H9 (cell line): ENCODE measurements at regions not wholly inside any gene's neighbourhood (a gene's known extent, or its start where the extent isn't known, plus 50 kb on each side); places are given as distances from the start of the nearest gene placed in this dataset.
A peak's percentile ranks its signal among the peaks of the same experiment; 100 is the strongest.

Experiments
- DNase-seq: peaks from one replicate; pipeline ENCODE4 v3.0.0-alpha.2; 2017
- H2AFZ ChIP-seq: one replicate; pipeline ENCODE4 v1.6.1; 2013; ENCODE audit warnings: mild to moderate bottlenecking, low read length, control low read depth, moderate library complexity
- H2AK5ac ChIP-seq: 2 replicates; pipeline ENCODE4 v1.6.1; 2013; ENCODE audit warnings: low read length, control low read depth, mixed read lengths; ENCODE audit not compliant: insufficient read length
- H2BK120ac ChIP-seq: one replicate; pipeline ENCODE4 v1.6.1; 2013; ENCODE audit warnings: low read depth, mild to moderate bottlenecking, low read length, control low read depth, inconsistent platforms; ENCODE audit not compliant: poor library complexity, severe bottlenecking
- H2BK12ac ChIP-seq: 2 replicates; pipeline ENCODE4 v1.6.1; 2013; ENCODE audit warnings: low read length, control low read depth, mixed read lengths, low read depth; ENCODE audit not compliant: insufficient read length
- H2BK15ac ChIP-seq: 2 replicates; pipeline ENCODE4 v1.6.1; 2013; ENCODE audit warnings: low read depth, low read length, control low read depth
- H2BK20ac ChIP-seq: one replicate; pipeline ENCODE4 v1.6.1; 2013; ENCODE audit warnings: low read depth, mild to moderate bottlenecking, low read length, control low read depth, inconsistent platforms; ENCODE audit not compliant: poor library complexity, severe bottlenecking
- H2BK5ac ChIP-seq: 2 replicates; pipeline ENCODE4 v1.6.1; 2013; ENCODE audit warnings: low read length, control low read depth, mixed read lengths; ENCODE audit not compliant: insufficient read length
- H3K14ac ChIP-seq: 2 replicates; pipeline ENCODE4 v1.6.1; 2013; ENCODE audit warnings: low read length, control low read depth; ENCODE audit not compliant: insufficient read depth
- H3K18ac ChIP-seq: 2 replicates; pipeline ENCODE4 v1.6.1; 2013; ENCODE audit warnings: low read depth, mild to moderate bottlenecking, mixed read lengths, low read length, control low read depth; ENCODE audit not compliant: insufficient read length
- H3K23ac ChIP-seq: 2 replicates; pipeline ENCODE4 v1.6.1; 2013; ENCODE audit warnings: low read length, control low read depth, mixed read lengths, low read depth; ENCODE audit not compliant: insufficient read length
- H3K23me2 ChIP-seq: 2 replicates; pipeline ENCODE4 v1.6.1; 2013; ENCODE audit warnings: low read depth, mild to moderate bottlenecking, mixed read lengths, low read length, control low read depth; ENCODE audit not compliant: insufficient read length, poor library complexity, severe bottlenecking
- H3K27ac ChIP-seq: 2 replicates; pipeline ENCODE4 v1.5.1; 2013; ENCODE audit warnings: low read length, control low read depth, mixed read lengths, low read depth; ENCODE audit not compliant: insufficient read length
- H3K27me3 ChIP-seq: 2 replicates; pipeline ENCODE4 v1.6.1; 2013; ENCODE audit warnings: low read length, control low read depth, inconsistent platforms; ENCODE audit not compliant: insufficient read depth
- H3K4ac ChIP-seq: 2 replicates; pipeline ENCODE4 v1.6.1; 2013; ENCODE audit warnings: low read depth, mild to moderate bottlenecking, control low read depth, inconsistent platforms, low read length, moderate library complexity
- H3K4me1 ChIP-seq: 2 replicates; pipeline ENCODE4 v1.6.1; 2013; ENCODE audit warnings: low read length, control low read depth, inconsistent platforms; ENCODE audit not compliant: insufficient read depth
- H3K4me2 ChIP-seq: 2 replicates; pipeline ENCODE4 v1.6.1; 2013; ENCODE audit warnings: low read length, control low read depth, mixed read lengths; ENCODE audit not compliant: insufficient read length, insufficient read depth
- H3K56ac ChIP-seq: 2 replicates; pipeline ENCODE4 v1.6.1; 2013; ENCODE audit warnings: low read depth, mild to moderate bottlenecking, mixed read lengths, low read length, control low read depth; ENCODE audit not compliant: insufficient read length
- H3K79me1 ChIP-seq: 2 replicates; pipeline ENCODE4 v1.6.1; 2013; ENCODE audit warnings: low read depth, mild to moderate bottlenecking, moderate library complexity, low read length, control low read depth, inconsistent platforms; ENCODE audit not compliant: insufficient read depth, poor library complexity, severe bottlenecking
- H3K79me2 ChIP-seq: 2 replicates; pipeline ENCODE4 v1.6.1; 2013; ENCODE audit warnings: low read length, control low read depth, inconsistent platforms; ENCODE audit not compliant: insufficient read depth
- H3K9ac ChIP-seq: 2 replicates; pipeline ENCODE4 v1.6.1; 2013; ENCODE audit warnings: low read length, control low read depth, mixed read lengths; ENCODE audit not compliant: insufficient read length; ENCODE audit errors: extremely low read depth
- H3K9me3 ChIP-seq: one replicate; pipeline ENCODE4 v1.6.1; 2013; ENCODE audit warnings: low read depth, low read length, inconsistent platforms; ENCODE audit not compliant: control insufficient read depth
- H3T11ph ChIP-seq: one replicate; pipeline ENCODE4 v1.6.1; 2013; ENCODE audit warnings: mild to moderate bottlenecking, low read length, control low read depth, inconsistent platforms
- H4K20me1 ChIP-seq: one replicate; pipeline ENCODE4 v1.6.1; 2013; ENCODE audit not compliant: control insufficient read depth, insufficient read length, insufficient read depth
- H4K5ac ChIP-seq: 2 replicates; pipeline ENCODE4 v1.6.1; 2013; ENCODE audit warnings: low read depth, mild to moderate bottlenecking, mixed read lengths, low read length, control low read depth; ENCODE audit not compliant: insufficient read length
- H4K8ac ChIP-seq: replicated peaks from 2 replicates; pipeline ENCODE4 v1.6.1; 2013; ENCODE audit warnings: low read length, control low read depth, mixed read lengths, low read depth; ENCODE audit not compliant: insufficient read length
- H4K91ac ChIP-seq: 2 replicates; pipeline ENCODE4 v1.6.1; 2013; ENCODE audit warnings: low read depth, mild to moderate bottlenecking, moderate library complexity, mixed read lengths, low read length, control low read depth; ENCODE audit not compliant: insufficient read length
- H3K27ac Mint-ChIP-seq, 3 experiments: 2 replicates in 2 of 3; 3 replicates in 1 of 3; pipeline ENCODE4 v1.8.0; 2020 to 2021; ENCODE audit warnings: mixed read lengths in 3 of 3, mild to moderate bottlenecking in 1 of 3, moderate library complexity in 1 of 3
- H3K27me3 Mint-ChIP-seq: 2 replicates; pipeline ENCODE4 v1.8.0; 2021; ENCODE audit warnings: low read depth, mild to moderate bottlenecking, moderate library complexity, mixed read lengths
- H3K36me3 Mint-ChIP-seq, 3 experiments: 2 replicates in 2 of 3; 3 replicates in 1 of 3; pipeline ENCODE4 v1.8.0; 2020 to 2021; ENCODE audit warnings: low read depth in 3 of 3, mixed read lengths in 3 of 3; ENCODE audit not compliant: insufficient read depth in 1 of 3
- H3K4me1 Mint-ChIP-seq, 2 experiments: 2 replicates each; pipeline ENCODE4 v1.8.0; 2020; ENCODE audit warnings: mixed read lengths in 2 of 2
- H3K4me3 Mint-ChIP-seq, 2 experiments: 2 replicates in 1 of 2; 3 replicates in 1 of 2; pipeline ENCODE4 v1.8.0; 2020 to 2021; ENCODE audit warnings: mild to moderate bottlenecking in 2 of 2, mixed read lengths in 2 of 2, moderate library complexity in 1 of 2
- H3K9me3 Mint-ChIP-seq, 2 experiments: 2 replicates in 1 of 2; 3 replicates in 1 of 2; pipeline ENCODE4 v1.8.0; 2020; ENCODE audit warnings: mild to moderate bottlenecking in 2 of 2, mixed read lengths in 2 of 2, moderate library complexity in 1 of 2
- CTCF ChIP-seq: fragments of 200-600 bp; sonication (generic); conservative IDR thresholded peaks from 3 replicates; pipeline ENCODE4 v1.8.0; 2021; ENCODE audit warnings: antibody characterized with exemption, mild to moderate bottlenecking
- WGBS: extraction: QIAGEN DNeasy Blood & Tissue Kit; methylation state at CpG from one replicate; pipeline ENCODE4 v1.1.7; 2013; ENCODE audit warnings: missing lambda C conversion rate, low lambda C conversion rate, mixed read lengths; ENCODE audit not compliant: insufficient read length; ENCODE audit errors: extremely low coverage; 5-methylcytosine and 5-hydroxymethylcytosine counted together

GRCh38 chr4:128758314-128758922 lies 51.1 kb upstream of the JADE1 start:
- WGBS = no CpG with 5 or more reads among the region's 2 CpGs
- H4K91ac ChIP-seq = no peak overlapping the region
- H3T11ph ChIP-seq = no peak overlapping the region
- no peak overlapping the region for H3K27ac ChIP-seq
- no peak overlapping the region for H3K14ac ChIP-seq
- H3K9me3 Mint-ChIP-seq = no peaks in the 10 kb centered on the region
- H2BK5ac ChIP-seq = no peak overlapping the region
- H3K27ac Mint-ChIP-seq = peak overlapping the region in 2 of 3 experiments; percentile 8 to 32; a peak in 4 of 7 replicates
- no peak overlapping the region for H3K56ac ChIP-seq
- peak overlapping the region; percentile 73 for H2AFZ ChIP-seq
- no peak overlapping the region for H3K4ac ChIP-seq
- no peak overlapping the region for H3K18ac ChIP-seq
- no peaks in the 10 kb centered on the region for H3K23me2 ChIP-seq
- H3K79me1 ChIP-seq = no peaks in the 10 kb centered on the region
- H3K4me3 Mint-ChIP-seq = peak overlapping the region in 1 of 2 experiments; percentile 0; a peak in 1 of 5 replicates
- no peaks in the 10 kb centered on the region for H3K27me3 ChIP-seq
- H3K27me3 Mint-ChIP-seq = no peaks in the 10 kb centered on the region
- peaks cover 17 to 18% of the 10 kb centered on the region in 2 experiments for H3K4me1 Mint-ChIP-seq
- peaks cover 4% of the 10 kb centered on the region; the same call in 1 of the 2 replicates for H3K4me1 ChIP-seq
- no peak overlapping the region for H3K23ac ChIP-seq
- no peak overlapping the region for H2BK120ac ChIP-seq
- no peaks in the 10 kb centered on the region for H3K79me2 ChIP-seq
- no peak overlapping the region for H4K5ac ChIP-seq
- H3K4me2 ChIP-seq = no peak overlapping the region
- TF ChIP-seq CTCF = no peak
- H3K36me3 Mint-ChIP-seq = no peaks in the 10 kb centered on the region
- no peak overlapping the region for H2AK5ac ChIP-seq
- H2BK12ac ChIP-seq = no peak overlapping the region
- H4K20me1 ChIP-seq = no peaks in the 10 kb centered on the region
- no peak overlapping the region for H2BK20ac ChIP-seq
- no peaks in the 10 kb centered on the region for H3K9me3 ChIP-seq
- H3K9ac ChIP-seq = no peak overlapping the region
- no peak overlapping the region for H4K8ac ChIP-seq
- no peak for DNase-seq
- no peak overlapping the region for H2BK15ac ChIP-seq
